ENCODE measurements at regions not wholly inside any gene's neighbourhood (a gene's known extent, or its start where the extent isn't known, plus 50 kb on each side); places are given as distances from the start of the nearest gene placed in this dataset.

DNA sequence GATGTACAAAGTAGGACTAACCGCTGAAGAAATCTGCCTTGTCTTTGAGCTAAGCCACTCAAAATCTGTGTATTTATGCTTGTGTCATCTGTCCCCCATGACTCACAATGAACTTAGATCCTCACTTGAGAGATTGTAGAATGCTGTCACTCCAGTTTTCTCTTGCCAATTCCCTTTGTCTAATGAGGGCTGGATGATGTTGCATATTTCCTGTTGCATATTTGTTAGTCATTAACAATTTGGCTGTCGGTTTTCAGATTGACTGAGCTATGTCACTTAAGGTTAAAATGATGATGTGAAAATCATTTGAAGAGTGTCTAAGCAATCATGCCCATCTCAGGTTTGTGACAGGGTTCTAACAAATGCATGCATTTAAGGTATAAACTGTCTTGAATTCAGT lies 481.7 kb downstream of the CDH10 start:
- TF ChIP-seq, protein P1, sequence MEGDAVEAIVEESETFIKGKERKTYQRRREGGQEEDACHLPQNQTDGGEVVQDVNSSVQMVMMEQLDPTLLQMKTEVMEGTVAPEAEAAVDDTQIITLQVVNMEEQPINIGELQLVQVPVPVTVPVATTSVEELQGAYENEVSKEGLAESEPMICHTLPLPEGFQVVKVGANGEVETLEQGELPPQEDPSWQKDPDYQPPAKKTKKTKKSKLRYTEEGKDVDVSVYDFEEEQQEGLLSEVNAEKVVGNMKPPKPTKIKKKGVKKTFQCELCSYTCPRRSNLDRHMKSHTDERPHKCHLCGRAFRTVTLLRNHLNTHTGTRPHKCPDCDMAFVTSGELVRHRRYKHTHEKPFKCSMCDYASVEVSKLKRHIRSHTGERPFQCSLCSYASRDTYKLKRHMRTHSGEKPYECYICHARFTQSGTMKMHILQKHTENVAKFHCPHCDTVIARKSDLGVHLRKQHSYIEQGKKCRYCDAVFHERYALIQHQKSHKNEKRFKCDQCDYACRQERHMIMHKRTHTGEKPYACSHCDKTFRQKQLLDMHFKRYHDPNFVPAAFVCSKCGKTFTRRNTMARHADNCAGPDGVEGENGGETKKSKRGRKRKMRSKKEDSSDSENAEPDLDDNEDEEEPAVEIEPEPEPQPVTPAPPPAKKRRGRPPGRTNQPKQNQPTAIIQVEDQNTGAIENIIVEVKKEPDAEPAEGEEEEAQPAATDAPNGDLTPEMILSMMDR (conservative IDR thresholded peaks at IDR 0.05) = no peak
- TF ChIP-seq EZH2 (IDR thresholded peaks at IDR 0.05; ENCODE audit: low read depth) = no peak

Data from PC-9 (cell line).